Neural progenitor cell (in vitro differentiated cells): ENCODE measurements at regions not wholly inside any gene's neighbourhood (a gene's known extent, or its start where the extent isn't known, plus 50 kb on each side); places are given as distances from the start of the nearest gene placed in this dataset.

Experiments
- DNase-seq: peaks from one replicate; pipeline ENCODE4 v3.0.0-alpha.2; 2016; ENCODE audit warnings: low spot score
- H2AFZ ChIP-seq: fragments of 200-600 bp; sonication (generic); replicated peaks from 2 replicates; pipeline ENCODE4 v1.6.1; 2016; ENCODE audit warnings: antibody characterized with exemption
- H3F3A ChIP-seq: fragments of 200-600 bp; sonication (generic); 2 replicates; pipeline ENCODE4 v1.6.1; 2016; ENCODE audit warnings: antibody characterized with exemption, low read depth
- H3K27ac ChIP-seq: fragments of 200-600 bp; sonication (generic); 2 replicates; pipeline ENCODE4 v1.5.1; 2016; ENCODE audit warnings: mild to moderate bottlenecking
- H3K27me3 ChIP-seq: fragments of 200-600 bp; sonication (generic); 2 replicates; pipeline ENCODE4 v1.6.1; 2016; ENCODE audit warnings: mild to moderate bottlenecking, moderate library complexity
- H3K36me3 ChIP-seq: fragments of 200-600 bp; sonication (generic); 2 replicates; pipeline ENCODE4 v1.5.1; 2016
- H3K4me1 ChIP-seq: fragments of 200-600 bp; sonication (generic); 2 replicates; pipeline ENCODE4 v1.6.1; 2016; ENCODE audit warnings: mixed run types
- H3K4me2 ChIP-seq: fragments of 200-600 bp; sonication (generic); 2 replicates; pipeline ENCODE4 v1.6.1; 2016
- H3K4me3 ChIP-seq: fragments of 200-600 bp; sonication (generic); 2 replicates; pipeline ENCODE4 v1.5.1; 2016
- H3K79me2 ChIP-seq: fragments of 200-600 bp; sonication (generic); 2 replicates; pipeline ENCODE4 v1.6.1; 2016; ENCODE audit warnings: low read depth
- H3K9ac ChIP-seq: fragments of 200-600 bp; sonication (generic); 2 replicates; pipeline ENCODE4 v1.6.1; 2016
- H3K9me3 ChIP-seq: fragments of 200-600 bp; sonication (generic); 2 replicates; pipeline ENCODE4 v1.5.1; 2016; ENCODE audit warnings: low read depth
- H4K20me1 ChIP-seq: fragments of 200-600 bp; sonication (generic); 2 replicates; pipeline ENCODE4 v1.6.1; 2016; ENCODE audit warnings: low read depth
- H3K27ac Mint-ChIP-seq: 3 replicates; pipeline ENCODE4 v1.8.0; 2021; ENCODE audit warnings: mixed read lengths
- H3K27me3 Mint-ChIP-seq: 2 replicates; pipeline ENCODE4 v1.8.0; 2022; ENCODE audit warnings: low read depth, mild to moderate bottlenecking, inconsistent platforms, moderate library complexity, mixed read lengths; ENCODE audit not compliant: insufficient read depth
- H3K36me3 Mint-ChIP-seq: 3 replicates; pipeline ENCODE4 v1.8.0; 2021; ENCODE audit warnings: mixed read lengths
- H3K4me1 Mint-ChIP-seq: 3 replicates; pipeline ENCODE4 v1.8.0; 2021; ENCODE audit warnings: mixed read lengths
- H3K4me3 Mint-ChIP-seq: 3 replicates; pipeline ENCODE4 v1.8.0; 2021; ENCODE audit warnings: mild to moderate bottlenecking, moderate library complexity, mixed read lengths
- H3K9me3 Mint-ChIP-seq: 3 replicates; pipeline ENCODE4 v1.8.0; 2020; ENCODE audit warnings: mixed read lengths
- CTCF ChIP-seq: fragments of 200-600 bp; sonication (generic); IDR thresholded peaks from 2 replicates; pipeline ENCODE4 v1.5.1; 2017; ENCODE audit warnings: antibody characterized with exemption, mild to moderate bottlenecking
- EZH2 ChIP-seq: fragments of 200-600 bp; sonication (generic); IDR thresholded peaks from 2 replicates; pipeline ENCODE4 v1.6.1; 2017; ENCODE audit warnings: antibody characterized with exemption, mild to moderate bottlenecking, moderate library complexity
- EZH2phosphoT487 ChIP-seq: fragments of 200-600 bp; sonication (generic); IDR thresholded peaks from 2 replicates; pipeline ENCODE4 v1.6.1; 2017; ENCODE audit warnings: antibody characterized with exemption

GRCh38 chr10:21463436-21463835, 62.0 kb downstream of the SKIDA1 start:
- TF ChIP-seq EZH2phosphoT487, result no peak
- no peak for TF ChIP-seq EZH2
- no peak for TF ChIP-seq CTCF

GRCh38 chr10:21458126-21458871, 67.2 kb downstream of the SKIDA1 start:
- Histone ChIP-seq H3K9ac (no peak overlapping the region), H3K79me2 (no peaks in the 10 kb centered on the region), H3F3A (no peaks in the 10 kb centered on the region), H3K27me3 (no peaks in the 10 kb centered on the region), H3K4me2 (no peak overlapping the region), H3K36me3 (no peaks in the 10 kb centered on the region), H3K27ac (no peak overlapping the region), H4K20me1 (no peaks in the 10 kb centered on the region), H2AFZ (no peak overlapping the region), H3K4me1 (no peaks in the 10 kb centered on the region), H3K9me3 (no peaks in the 10 kb centered on the region), H3K4me3 (no peak overlapping the region)
- Mint-ChIP-seq H3K4me3 (no peak overlapping the region), H3K27me3 (peaks cover 4% of the 10 kb centered on the region), H3K9me3 (peaks cover 10% of the 10 kb centered on the region), H3K27ac (no peak overlapping the region), H3K4me1 (no peaks in the 10 kb centered on the region), H3K36me3 (no peaks in the 10 kb centered on the region)
- DNase-seq, result no peak
- TF ChIP-seq EZH2, result no peak
- TF ChIP-seq EZH2phosphoT487, result no peak
- no peak for TF ChIP-seq CTCF

More at GRCh38 chr10:21463436-21463835, 62.0 kb downstream of the SKIDA1 start:
- Histone ChIP-seq H3K27ac (no peak overlapping the region), H3K4me1 (no peaks in the 10 kb centered on the region), H3K9ac (no peak overlapping the region), H3K4me2 (no peak overlapping the region), H3K9me3 (no peaks in the 10 kb centered on the region), H3K79me2 (no peaks in the 10 kb centered on the region), H3K4me3 (no peak overlapping the region), H3K27me3 (no peaks in the 10 kb centered on the region), H4K20me1 (no peaks in the 10 kb centered on the region), H2AFZ (no peak overlapping the region), H3F3A (peaks cover 6% of the 10 kb centered on the region), H3K36me3 (no peaks in the 10 kb centered on the region)
- peaks cover 8% of the 10 kb centered on the region for H3K27me3 Mint-ChIP-seq
- H3K4me3 Mint-ChIP-seq, result peak overlapping the region; percentile 17
- no peaks in the 10 kb centered on the region for H3K36me3 Mint-ChIP-seq
- peaks cover 2% of the 10 kb centered on the region for H3K9me3 Mint-ChIP-seq
- no peak overlapping the region for H3K27ac Mint-ChIP-seq
- DNase-seq, result no peak
- no peaks in the 10 kb centered on the region for H3K4me1 Mint-ChIP-seq

GRCh38 chr10:21456160-21456559, 69.3 kb downstream of the SKIDA1 start:
- Histone ChIP-seq H3F3A (no peaks in the 10 kb centered on the region), H3K79me2 (no peaks in the 10 kb centered on the region), H3K27ac (no peak overlapping the region), H3K36me3 (no peaks in the 10 kb centered on the region), H3K9ac (no peak overlapping the region), H3K4me2 (no peak overlapping the region), H3K4me3 (no peak overlapping the region), H3K27me3 (no peaks in the 10 kb centered on the region), H3K4me1 (no peaks in the 10 kb centered on the region), H3K9me3 (no peaks in the 10 kb centered on the region), H2AFZ (no peak overlapping the region), H4K20me1 (no peaks in the 10 kb centered on the region)
- DNase-seq, result no peak
- no peak overlapping the region for H3K27ac Mint-ChIP-seq
- no peaks in the 10 kb centered on the region for H3K36me3 Mint-ChIP-seq
- H3K27me3 Mint-ChIP-seq, result peaks cover 4% of the 10 kb centered on the region
- H3K4me1 Mint-ChIP-seq, result no peaks in the 10 kb centered on the region
- no peak for TF ChIP-seq EZH2
- H3K4me3 Mint-ChIP-seq, result no peak overlapping the region
- peaks cover 8% of the 10 kb centered on the region for H3K9me3 Mint-ChIP-seq

GRCh38 chr10:21452203-21452602, 73.3 kb downstream of the SKIDA1 start:
- no peaks in the 10 kb centered on the region for H3K4me1 Mint-ChIP-seq
- no peak overlapping the region for H3K27ac Mint-ChIP-seq
- Histone ChIP-seq H2AFZ (no peak overlapping the region), H4K20me1 (no peaks in the 10 kb centered on the region), H3K36me3 (no peaks in the 10 kb centered on the region), H3K9ac (no peak overlapping the region), H3K4me1 (no peaks in the 10 kb centered on the region), H3K27ac (no peak overlapping the region), H3K79me2 (no peaks in the 10 kb centered on the region), H3K9me3 (no peaks in the 10 kb centered on the region), H3K4me3 (no peak overlapping the region), H3F3A (no peaks in the 10 kb centered on the region), H3K4me2 (no peak overlapping the region), H3K27me3 (no peaks in the 10 kb centered on the region)
- TF ChIP-seq EZH2, result no peak
- no peak for TF ChIP-seq CTCF
- TF ChIP-seq EZH2phosphoT487, result no peak
- no peak overlapping the region for H3K4me3 Mint-ChIP-seq
- H3K9me3 Mint-ChIP-seq, result peaks cover 8% of the 10 kb centered on the region
- H3K27me3 Mint-ChIP-seq, result no peaks in the 10 kb centered on the region
- no peak for DNase-seq
- H3K36me3 Mint-ChIP-seq, result no peaks in the 10 kb centered on the region
